Stimulated activated CD8-positive, alpha-beta memory T cell treated with anti-CD3 and anti-CD28 coated beads, Interleukin-7, amount 100 ng/mL, for 4 hours (primary cell): ENCODE measurements at regions not wholly inside any gene's neighbourhood (a gene's known extent, or its start where the extent isn't known, plus 50 kb on each side); places are given as distances from the start of the nearest gene placed in this dataset.

Experiments
- DNase-seq, 2 donors: peaks; one replicate each; pipeline ENCODE4 v3.0.0-alpha.2; 2020; ENCODE audit warnings: low read depth in 2 of 2

DNA sequence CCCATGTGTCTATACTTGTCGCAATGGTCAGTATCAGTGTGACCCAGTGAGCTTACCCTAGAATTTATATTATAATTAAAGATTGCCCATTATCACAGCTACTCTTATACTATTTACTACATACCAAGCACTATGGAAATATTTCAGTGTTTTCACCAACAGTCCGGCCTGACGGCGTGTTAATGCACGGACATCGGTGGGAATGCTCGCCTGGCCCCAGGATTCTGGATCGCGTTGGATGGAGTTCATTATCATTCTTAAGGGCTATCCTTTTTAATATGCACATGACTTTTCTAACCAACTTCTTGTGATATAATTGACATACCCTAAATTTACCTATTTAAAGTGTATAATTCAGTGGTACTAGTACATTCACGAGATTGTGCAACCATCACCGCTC lies 51.8 kb upstream of the AFDN start:
- no peak for DNase-seq

DNA sequence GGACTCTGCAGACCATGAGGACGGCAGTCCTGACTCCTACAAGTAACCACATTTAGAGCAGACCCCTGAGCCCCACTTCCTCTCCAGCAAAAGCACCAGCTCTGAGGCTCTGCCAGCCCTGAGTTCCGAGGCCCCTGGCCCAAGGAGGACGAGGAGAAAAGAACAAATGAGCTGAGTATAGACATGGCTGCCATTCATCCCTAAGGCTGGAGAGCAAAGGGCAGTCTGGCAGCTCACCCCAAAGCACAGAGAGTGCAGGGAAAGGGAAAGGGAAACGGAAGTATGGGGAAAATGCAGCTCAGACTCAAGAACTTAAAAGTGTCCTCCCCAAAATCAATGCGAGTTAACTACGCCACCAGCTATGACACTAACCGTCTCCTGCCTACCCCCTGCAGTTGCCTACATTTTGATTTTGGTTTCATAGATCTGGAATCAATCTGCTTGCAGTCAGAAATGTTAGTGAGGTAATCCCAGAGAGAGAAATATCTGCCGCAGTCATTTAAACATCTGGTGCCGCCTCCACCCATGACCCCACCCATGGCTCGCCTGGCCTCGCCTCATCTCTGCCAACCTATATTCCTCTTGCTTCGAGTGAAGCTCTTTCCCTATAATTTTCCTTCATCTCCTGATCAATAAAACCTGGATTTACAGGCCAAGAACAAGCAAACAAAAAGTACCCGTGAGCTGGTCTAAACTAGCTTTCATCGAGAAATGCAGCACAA lies 49.6 kb upstream of the AFDN start:
- no peak for DNase-seq
